DND-41 (cell line): ENCODE measurements at regions not wholly inside any gene's neighbourhood (a gene's known extent, or its start where the extent isn't known, plus 50 kb on each side); places are given as distances from the start of the nearest gene placed in this dataset.

Source experiments
- ATAC-seq: fragments of 200-7000 bp; cut with Tn5 transposase; 3 replicates; pipeline ENCODE4 v1.9.1; 2021; ENCODE audit warnings: low read depth; ENCODE audit not compliant: insufficient read depth
- DNase-seq: peaks from one replicate; pipeline ENCODE4 v3.0.0-alpha.2; 2020
- H2AFZ ChIP-seq: 2 replicates; pipeline ENCODE4 v1.6.0; 2012; ENCODE audit warnings: low read depth, low read length
- H3K27ac ChIP-seq: 2 replicates; pipeline ENCODE4 v1.5.1; 2012; ENCODE audit warnings: low read length, inconsistent platforms
- H3K27me3 ChIP-seq: fragments of 200-600 bp; sonication (generic); 2 replicates; pipeline ENCODE4 v1.6.0; 2012; ENCODE audit warnings: low read length, mild to moderate bottlenecking, inconsistent platforms; ENCODE audit not compliant: insufficient read depth, poor library complexity
- H3K36me3 ChIP-seq: 2 replicates; pipeline ENCODE4 v1.5.1; 2012; ENCODE audit warnings: low read length, inconsistent platforms; ENCODE audit not compliant: insufficient read depth
- H3K4me1 ChIP-seq: 2 replicates; pipeline ENCODE4 v1.5.1; 2012; ENCODE audit warnings: mild to moderate bottlenecking, low read length; ENCODE audit not compliant: insufficient read depth
- H3K4me2 ChIP-seq: 2 replicates; pipeline ENCODE4 v1.6.0; 2012; ENCODE audit warnings: mild to moderate bottlenecking, moderate library complexity, low read length, inconsistent platforms; ENCODE audit not compliant: insufficient read depth
- H3K4me3 ChIP-seq, 2 experiments: fragments of 200-600 bp in 1 of 2; shearing (Covaris generic) in 1 of 2; 2 replicates each; pipeline ENCODE4 v1.5.1; 2012 to 2016; ENCODE audit warnings: inconsistent platforms in 2 of 2, low read length in 2 of 2, mild to moderate bottlenecking in 2 of 2, low read depth in 1 of 2, moderate library complexity in 1 of 2
- H3K79me2 ChIP-seq: 2 replicates; pipeline ENCODE4 v1.6.0; 2012; ENCODE audit warnings: low read length, inconsistent platforms; ENCODE audit not compliant: insufficient read depth
- H3K9ac ChIP-seq: 2 replicates; pipeline ENCODE4 v1.6.0; 2012; ENCODE audit warnings: low read depth, mild to moderate bottlenecking, inconsistent platforms, low read length, moderate library complexity
- H3K9me3 ChIP-seq: 2 replicates; pipeline ENCODE4 v1.5.1; 2012; ENCODE audit warnings: low read length, moderate library complexity, mild to moderate bottlenecking, inconsistent platforms; ENCODE audit not compliant: insufficient read depth, severe bottlenecking
- H4K20me1 ChIP-seq: 2 replicates; pipeline ENCODE4 v1.6.0; 2012; ENCODE audit warnings: low read length; ENCODE audit not compliant: insufficient read depth
- EZH2 ChIP-seq: IDR thresholded peaks from 3 replicates; pipeline ENCODE4 v1.6.1; 2012; ENCODE audit warnings: borderline replicate concordance, low read depth, mild to moderate bottlenecking, moderate library complexity, low read length, inconsistent platforms; ENCODE audit not compliant: severe bottlenecking
- TF ChIP-seq, protein P1 (sequence below): IDR thresholded peaks from 2 replicates; pipeline ENCODE4 v1.5.1; 2012; ENCODE audit warnings: borderline replicate concordance, low read length, moderate library complexity, mild to moderate bottlenecking; ENCODE audit not compliant: poor library complexity, severe bottlenecking; ENCODE audit errors: extremely low read depth

DNA sequence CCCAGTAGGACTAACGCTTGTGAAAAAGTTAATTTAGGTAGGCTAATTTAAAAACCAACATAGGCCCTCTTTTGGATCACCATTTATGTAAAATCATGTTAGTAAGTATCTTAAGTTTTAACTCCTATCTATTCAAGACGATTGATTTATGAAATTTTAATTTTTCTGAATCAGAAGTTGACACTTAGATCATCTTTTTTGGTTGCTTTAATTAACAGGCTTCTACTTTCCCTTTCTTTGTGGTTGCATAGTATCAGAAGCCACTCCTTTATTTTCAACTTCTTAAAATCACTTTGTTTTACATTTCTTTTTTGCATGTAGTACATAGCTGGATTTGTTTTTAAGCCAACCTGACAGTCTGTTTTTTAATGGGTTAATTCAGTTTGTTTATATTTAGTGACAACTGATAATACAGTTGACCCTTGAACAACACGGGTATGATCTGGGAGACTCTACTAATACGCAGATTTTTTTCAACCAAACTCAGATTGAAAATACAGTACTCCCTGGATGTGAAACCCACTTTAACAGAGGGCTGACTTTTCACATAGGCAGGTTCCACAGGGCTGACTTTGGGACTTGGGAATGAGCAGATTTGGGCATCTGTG, 69.7 kb upstream of the SYPL1 start:
- Histone ChIP-seq H3K4me1 (no peaks in the 10 kb centered on the region), H3K27me3 (peaks cover 21% of the 10 kb centered on the region), H3K36me3 (no peaks in the 10 kb centered on the region), H3K9ac (no peak overlapping the region), H3K79me2 (no peaks in the 10 kb centered on the region), H2AFZ (no peak overlapping the region), H3K9me3 (no peaks in the 10 kb centered on the region), H3K4me2 (no peak overlapping the region), H3K27ac (no peak overlapping the region), H4K20me1 (no peaks in the 10 kb centered on the region; the same call in 1 of the 2 replicates), H3K4me3 (no peak overlapping the region)
- ATAC-seq (no peak), DNase-seq (no peak)
- TF ChIP-seq, protein P1, sequence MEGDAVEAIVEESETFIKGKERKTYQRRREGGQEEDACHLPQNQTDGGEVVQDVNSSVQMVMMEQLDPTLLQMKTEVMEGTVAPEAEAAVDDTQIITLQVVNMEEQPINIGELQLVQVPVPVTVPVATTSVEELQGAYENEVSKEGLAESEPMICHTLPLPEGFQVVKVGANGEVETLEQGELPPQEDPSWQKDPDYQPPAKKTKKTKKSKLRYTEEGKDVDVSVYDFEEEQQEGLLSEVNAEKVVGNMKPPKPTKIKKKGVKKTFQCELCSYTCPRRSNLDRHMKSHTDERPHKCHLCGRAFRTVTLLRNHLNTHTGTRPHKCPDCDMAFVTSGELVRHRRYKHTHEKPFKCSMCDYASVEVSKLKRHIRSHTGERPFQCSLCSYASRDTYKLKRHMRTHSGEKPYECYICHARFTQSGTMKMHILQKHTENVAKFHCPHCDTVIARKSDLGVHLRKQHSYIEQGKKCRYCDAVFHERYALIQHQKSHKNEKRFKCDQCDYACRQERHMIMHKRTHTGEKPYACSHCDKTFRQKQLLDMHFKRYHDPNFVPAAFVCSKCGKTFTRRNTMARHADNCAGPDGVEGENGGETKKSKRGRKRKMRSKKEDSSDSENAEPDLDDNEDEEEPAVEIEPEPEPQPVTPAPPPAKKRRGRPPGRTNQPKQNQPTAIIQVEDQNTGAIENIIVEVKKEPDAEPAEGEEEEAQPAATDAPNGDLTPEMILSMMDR = no peak
- TF ChIP-seq EZH2 = no peak

- TF ChIP-seq, protein P1 = no peak
- no peak for TF ChIP-seq EZH2
- Histone ChIP-seq H3K4me1 (no peaks in the 10 kb centered on the region), H3K9me3 (no peaks in the 10 kb centered on the region), H3K27ac (no peak overlapping the region), H4K20me1 (no peaks in the 10 kb centered on the region; the same call in 1 of the 2 replicates), H3K4me2 (no peak overlapping the region), H3K27me3 (peaks cover 21% of the 10 kb centered on the region), H3K36me3 (no peaks in the 10 kb centered on the region), H3K4me3 (no peak overlapping the region), H2AFZ (no peak overlapping the region), H3K9ac (no peak overlapping the region), H3K79me2 (no peaks in the 10 kb centered on the region)
- DNase-seq = no peak
- no peak for ATAC-seq
Measured at GRCh38 chr7:106180721-106181120, 68.6 kb upstream of the SYPL1 start.

- H2AFZ ChIP-seq = no peak overlapping the region
- H3K27me3 ChIP-seq = peaks cover 25% of the 10 kb centered on the region
- DNase-seq = no peak
- TF ChIP-seq, protein P1 = no peak
- no peak for TF ChIP-seq EZH2
- H3K79me2 ChIP-seq = no peaks in the 10 kb centered on the region
- no peaks in the 10 kb centered on the region for H3K4me1 ChIP-seq
- no peaks in the 10 kb centered on the region for H3K36me3 ChIP-seq
- H3K4me3 ChIP-seq = no peak overlapping the region
- ATAC-seq = no peak
- H3K27ac ChIP-seq = no peak overlapping the region
- H3K9me3 ChIP-seq = no peaks in the 10 kb centered on the region
- H4K20me1 ChIP-seq = no peaks in the 10 kb centered on the region; the same call in 1 of the 2 replicates
- no peak overlapping the region for H3K9ac ChIP-seq
- no peak overlapping the region for H3K4me2 ChIP-seq
Measured at GRCh38 chr7:106179256-106179655, 67.1 kb upstream of the SYPL1 start.
